ENCODE measurements at regions not wholly inside any gene's neighbourhood (a gene's known extent, or its start where the extent isn't known, plus 50 kb on each side); places are given as distances from the start of the nearest gene placed in this dataset.

- Histone ChIP-seq H3K27ac (replicated peaks) (no peak overlapping the region), H3K4me3 (replicated peaks; ENCODE audit: insufficient read depth, low read length) (no peak overlapping the region), H3K27me3 (ENCODE audit: insufficient read depth, poor library complexity, severe bottlenecking) (no peaks in the 10 kb centered on the region)
- no peak for DNase-seq (ENCODE audit: low read depth in 1 of 2, low spot score in 1 of 2)
- TF ChIP-seq REST (IDR thresholded peaks at IDR 0.05; ENCODE audit: insufficient replicate concordance, low read depth), result no peak
- TF ChIP-seq CTCF (IDR thresholded peaks at IDR 0.05; ENCODE audit: insufficient read depth, low read length), result no peak
Observed at GRCh38 chr3:106381939-106382335, 513.1 kb upstream of the CBLB start.

- peak; percentile 84 for TF ChIP-seq SPI1 (IDR thresholded peaks at IDR 0.05; ENCODE audit: borderline replicate concordance, low read depth)
- TF ChIP-seq CTCF (IDR thresholded peaks at IDR 0.05; ENCODE audit: insufficient read depth, low read length), result no peak
- TF ChIP-seq GABPA (IDR thresholded peaks at IDR 0.05; ENCODE audit: low read depth), result no peak
- 0 out of 2 replicates have a peak, but pooled peaks have one; percentile 65 for TF ChIP-seq POLR2AphosphoS5 (IDR thresholded peaks at IDR 0.05; ENCODE audit: low read depth)
- no peak for TF ChIP-seq REST (IDR thresholded peaks at IDR 0.05; ENCODE audit: insufficient replicate concordance, low read depth)
- Histone ChIP-seq H3K4me3 (replicated peaks; ENCODE audit: insufficient read depth, low read length) (no peak overlapping the region), H3K27me3 (ENCODE audit: insufficient read depth, poor library complexity, severe bottlenecking) (no peaks in the 10 kb centered on the region), H3K27ac (replicated peaks) (no peak overlapping the region)
- peak; percentile 47 to 59 for DNase-seq (ENCODE audit: low read depth in 1 of 2, low spot score in 1 of 2)
Observed at GRCh38 chr3:106386050-106386449, 517.2 kb upstream of the CBLB start.

GRCh38 chr3:106392915-106393314 is 524.1 kb upstream of the CBLB start:
- TF ChIP-seq SPI1 (IDR thresholded peaks at IDR 0.05; ENCODE audit: borderline replicate concordance, low read depth), result no peak

GRCh38 chr3:106397006-106397405 is 528.2 kb upstream of the CBLB start:
- no peak for TF ChIP-seq POLR2AphosphoS5 (IDR thresholded peaks at IDR 0.05; ENCODE audit: low read depth)
- no peak for TF ChIP-seq CTCF (IDR thresholded peaks at IDR 0.05; ENCODE audit: insufficient read depth, low read length)
- no peak for DNase-seq (ENCODE audit: low read depth in 1 of 2, low spot score in 1 of 2)
- no peaks in the 10 kb centered on the region for H3K27me3 ChIP-seq (ENCODE audit: insufficient read depth, poor library complexity, severe bottlenecking)
- no peak overlapping the region for H3K27ac ChIP-seq (replicated peaks)
- no peak overlapping the region for H3K4me3 ChIP-seq (replicated peaks; ENCODE audit: insufficient read depth, low read length)

More at GRCh38 chr3:106392915-106393314, 524.1 kb upstream of the CBLB start:
- no peak overlapping the region for H3K27ac ChIP-seq (replicated peaks)
- no peaks in the 10 kb centered on the region for H3K27me3 ChIP-seq (ENCODE audit: insufficient read depth, poor library complexity, severe bottlenecking)
- H3K4me3 ChIP-seq (replicated peaks; ENCODE audit: insufficient read depth, low read length), result no peak overlapping the region
- no peak for DNase-seq (ENCODE audit: low read depth in 1 of 2, low spot score in 1 of 2)

Measured in HL-60 (cell line).